Left ventricle myocardium superior (tissue), 1 donor: ENCODE measurements at regions not wholly inside any gene's neighbourhood (a gene's known extent, or its start where the extent isn't known, plus 50 kb on each side); places are given as distances from the start of the nearest gene placed in this dataset.
"Not testable (repeated sequence)": the region's sequence is repeated elsewhere in the genome, so short reads cannot be mapped to it uniquely, and the experiment has no call there.

Experiments
- ATAC-seq: fragments of 200-7000 bp; cut with Tn5 transposase; one replicate; pipeline ENCODE4 v1.9.1; 2020; ENCODE audit warnings: mild to moderate bottlenecking, moderate library complexity
- DNase-seq: peaks from one replicate; pipeline ENCODE4 v3.0.0-alpha.2; 2020
- intact Hi-C: fragments of 100-400 bp; cut with micrococcal nuclease; formaldehyde crosslinking; loops from one replicate; pipeline ENCODE4 v1.11.0; 2022
- donor health status: DM: no; HTN: yes; CAD: no; lungs with severe emphysema.

DNA sequence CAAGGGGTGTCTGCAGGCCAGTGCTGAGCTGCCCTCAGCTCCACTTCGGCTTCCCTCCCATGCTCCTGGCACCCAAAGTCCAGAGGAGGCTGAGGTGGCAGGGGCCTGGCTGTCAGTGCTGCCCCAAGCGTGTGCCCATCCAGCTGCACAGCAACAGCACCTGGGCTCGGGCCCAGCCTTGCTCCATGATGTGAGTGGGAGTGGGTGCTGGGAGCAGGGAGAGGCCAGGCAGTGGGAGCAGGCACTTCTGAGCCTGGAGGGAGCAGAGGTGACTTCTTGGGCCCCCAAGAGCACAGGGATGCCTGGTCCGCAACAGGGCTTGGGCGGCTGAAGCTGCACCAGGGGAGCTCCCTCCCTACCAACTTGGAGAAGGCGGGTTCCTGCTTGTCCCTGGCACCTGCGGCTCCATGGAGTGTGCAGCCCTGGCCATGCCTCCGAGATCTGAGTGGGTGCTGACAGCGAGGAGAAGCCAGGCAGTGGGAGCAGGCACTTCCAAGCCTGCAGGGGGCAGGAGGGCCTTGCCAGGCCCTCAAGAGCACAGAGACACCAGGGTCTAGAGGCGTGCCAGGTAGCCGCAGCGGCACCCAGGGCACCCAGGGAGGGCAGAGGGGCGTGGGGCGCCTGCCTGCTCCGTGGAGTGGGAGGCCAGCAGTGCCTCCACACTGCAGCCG lies 366.7 kb upstream of the SGO1 start:
- intact Hi-C loops, result no loop called here
- no peak for ATAC-seq

DNA sequence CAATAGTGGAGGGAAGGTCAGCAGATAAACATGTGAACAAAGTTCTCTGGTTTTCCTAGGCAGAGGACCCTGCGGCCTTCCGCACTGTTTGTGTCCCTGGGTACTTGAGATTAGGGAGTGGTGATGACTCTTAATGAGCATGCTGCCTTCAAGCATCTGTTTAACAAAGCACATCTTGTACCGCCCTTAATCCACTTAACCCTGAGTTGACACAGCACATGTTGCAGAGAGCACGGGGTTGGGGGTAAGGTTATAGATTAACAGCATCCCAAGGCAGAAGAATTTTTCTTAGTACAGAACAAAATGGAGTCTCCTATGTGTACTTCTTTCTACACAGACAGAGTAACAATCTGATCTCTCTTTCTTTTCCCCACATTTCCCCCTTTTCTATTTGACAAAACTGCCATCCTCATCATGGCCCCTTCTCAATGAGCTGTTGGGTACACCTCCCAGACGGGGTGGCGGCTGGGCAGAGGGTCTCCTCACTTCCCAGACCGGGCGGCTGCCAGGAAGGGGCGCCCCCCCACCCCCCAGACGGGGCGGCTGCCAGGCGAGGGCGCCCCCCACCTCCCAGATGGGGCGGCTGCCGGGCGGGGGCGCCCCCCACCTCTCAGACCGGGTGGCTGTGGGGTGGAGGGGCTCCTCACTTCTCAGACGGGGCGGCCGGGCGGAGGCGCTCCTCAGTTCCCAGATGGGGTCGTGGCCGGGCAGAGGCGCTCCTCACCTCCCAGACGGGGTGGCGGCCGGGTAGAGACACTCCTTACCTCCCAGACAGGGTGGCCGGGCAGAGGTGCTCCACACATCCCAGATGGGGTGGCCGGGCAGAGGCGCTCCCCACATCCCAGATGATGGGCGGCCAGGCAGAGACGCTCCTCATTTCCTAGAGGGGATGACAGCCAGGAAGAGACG lies 361.6 kb upstream of the SGO1 start:
- intact Hi-C loops, DNase-seq, ATAC-seq: not testable (repeated sequence)

More for the DNA sequence above, 366.7 kb upstream of the SGO1 start:
- DNase-seq, result no peak

- intact Hi-C loops, result no loop called here
- DNase-seq (no peak), ATAC-seq (no peak)
These were observed 360.6 kb upstream of the SGO1 start for GRCh38 chr3:20546636-20547035.

GRCh38 chr3:20543535-20544226 lies 357.7 kb upstream of the SGO1 start:
- ATAC-seq (no peak), DNase-seq (no peak)
- intact Hi-C loops, result no loop called here

GRCh38 chr3:20540066-20540465 lies 354.1 kb upstream of the SGO1 start:
- intact Hi-C loops, result no loop called here

DNA sequence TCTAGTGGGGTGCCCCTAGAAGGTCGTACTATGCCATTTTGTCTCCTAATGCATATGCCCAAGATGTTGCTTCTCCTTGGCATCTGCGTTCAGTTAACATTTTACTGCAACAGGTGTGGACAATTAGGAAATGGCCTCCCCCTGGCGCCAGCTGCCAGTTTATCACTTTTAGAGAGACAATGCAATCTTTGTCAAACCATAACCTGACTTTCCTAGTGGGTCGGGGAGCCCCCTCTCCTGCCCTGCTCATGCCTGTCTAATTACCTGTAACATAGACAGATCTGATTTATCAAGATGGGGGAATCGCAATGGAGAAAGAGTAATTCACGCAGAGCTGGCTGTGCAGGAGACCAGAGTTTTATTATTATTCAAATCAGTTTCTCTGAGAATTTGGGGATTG lies 353.7 kb upstream of the SGO1 start:
- intact Hi-C loops, result no loop called here
- DNase-seq, result no peak
- no peak for ATAC-seq

More at GRCh38 chr3:20540066-20540465, 354.1 kb upstream of the SGO1 start:
- DNase-seq (no peak), ATAC-seq (no peak)

GRCh38 chr3:20537234-20537633 lies 351.2 kb upstream of the SGO1 start:
- no peak for DNase-seq
- no peak for ATAC-seq
- intact Hi-C loops, result no loop called here

GRCh38 chr3:20529911-20530310 lies 343.9 kb upstream of the SGO1 start:
- intact Hi-C loops, result no loop called here
- no peak for ATAC-seq
- no peak for DNase-seq

DNA sequence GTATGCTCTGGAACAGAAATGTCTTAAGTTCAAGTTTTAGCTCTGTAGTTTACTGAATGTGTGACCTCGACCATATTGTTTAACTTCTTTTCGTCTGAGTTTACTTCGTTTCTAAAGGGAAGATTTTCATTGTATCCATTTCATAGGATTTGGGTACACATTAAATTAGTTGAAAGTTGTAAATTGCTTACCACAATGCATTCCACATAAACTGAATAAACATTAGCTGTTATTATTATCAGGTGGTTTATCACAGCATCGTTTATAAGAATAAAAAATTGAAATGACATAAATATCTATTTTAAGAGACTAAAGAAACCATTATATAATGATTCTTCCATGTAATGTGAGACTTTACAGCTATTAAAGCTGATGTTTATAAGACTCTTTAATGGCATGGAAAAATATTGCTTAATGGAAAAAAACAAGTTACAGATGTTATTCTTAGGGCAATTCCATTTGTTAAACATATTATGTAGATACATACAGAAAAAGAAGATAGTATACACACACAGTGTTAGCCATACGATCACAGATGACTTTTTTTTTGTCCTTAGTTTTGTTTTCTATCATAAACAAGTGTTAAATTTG lies 342.3 kb upstream of the SGO1 start:
- DNase-seq, result no peak
- no peak for ATAC-seq
- intact Hi-C loops, result no loop called here

DNA sequence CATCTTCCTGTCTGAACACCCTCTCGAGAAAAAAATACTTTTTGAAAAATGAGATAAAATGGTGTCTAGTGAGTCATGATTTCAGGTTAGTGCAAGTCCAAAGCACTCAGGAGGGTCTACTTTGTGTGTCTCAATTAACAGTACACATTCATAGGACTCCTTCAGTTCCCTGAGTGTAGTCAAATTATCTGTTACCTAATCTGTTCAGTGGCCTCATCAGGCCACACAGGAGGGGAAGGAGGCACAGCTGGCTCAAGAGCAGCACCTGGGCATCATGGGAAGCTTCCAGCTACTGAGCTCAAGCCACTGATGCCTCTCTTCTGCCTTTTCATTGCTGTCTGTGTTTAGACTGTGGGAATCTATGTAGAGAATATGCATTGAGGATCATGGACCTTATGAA lies 341.4 kb upstream of the SGO1 start:
- no peak for DNase-seq
- intact Hi-C loops, result no loop called here
- ATAC-seq, result no peak

DNA sequence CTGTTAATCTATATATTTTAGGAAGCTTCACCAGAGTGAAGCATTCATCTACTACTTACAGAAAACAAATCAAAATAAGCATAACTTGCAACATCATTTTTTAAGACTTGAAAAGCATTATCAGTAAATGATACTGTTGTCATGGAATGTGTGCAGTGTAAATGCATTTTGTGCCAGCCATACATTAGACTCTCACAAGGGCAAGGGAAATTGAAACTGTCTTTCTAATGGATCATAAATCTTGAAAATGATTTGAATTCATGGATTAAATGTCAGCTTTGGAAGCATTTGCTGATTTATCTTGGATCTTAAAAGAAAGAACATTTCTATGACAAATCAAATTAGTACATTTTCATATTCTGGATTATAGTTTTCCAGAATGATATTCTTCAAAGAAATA lies 338.3 kb upstream of the SGO1 start:
- ATAC-seq, result no peak
- intact Hi-C loops, result no loop called here
- DNase-seq, result no peak

DNA sequence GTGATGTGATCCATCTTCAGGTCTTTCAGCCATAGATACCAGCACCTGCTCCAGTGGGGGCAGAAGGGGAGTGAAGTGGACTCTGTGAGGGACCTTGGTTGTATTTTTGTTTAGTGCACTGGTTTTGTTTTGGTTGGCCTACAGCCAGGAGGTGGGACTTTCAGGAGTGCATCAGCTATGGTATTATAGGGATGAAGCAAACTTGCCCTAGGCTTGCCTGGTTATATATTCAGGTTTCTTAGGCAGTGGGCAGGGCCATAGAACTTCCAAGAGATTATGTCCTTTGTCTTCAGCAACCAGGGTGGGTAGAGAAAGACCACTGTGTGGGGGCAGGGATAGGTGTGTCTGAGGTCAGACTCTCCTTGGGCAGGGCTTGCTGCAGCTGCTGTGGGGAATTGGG lies 337.3 kb upstream of the SGO1 start:
- DNase-seq (no peak), ATAC-seq (no peak)
- intact Hi-C loops, result no loop called here

DNA sequence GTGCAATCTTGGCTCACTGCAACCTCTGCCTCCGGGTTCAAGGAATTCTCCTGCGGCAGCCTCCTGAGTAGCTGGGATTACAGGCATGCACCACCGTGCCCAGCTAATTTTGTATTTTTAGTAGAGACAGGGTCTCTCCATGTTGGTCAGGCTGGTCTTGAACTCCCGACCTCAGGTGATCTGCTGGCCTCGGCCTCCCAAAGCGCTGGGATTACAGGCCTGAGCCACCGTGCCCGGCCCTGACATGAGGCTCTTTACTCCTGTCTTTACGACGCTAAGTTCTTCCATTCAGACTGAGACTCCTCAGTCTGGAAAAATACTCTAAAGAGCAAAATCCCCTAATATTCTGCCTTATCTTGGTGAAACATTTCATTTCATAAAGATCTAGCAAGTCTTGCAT lies 331.3 kb upstream of the SGO1 start:
- not testable (repeated sequence) for DNase-seq, ATAC-seq
- intact Hi-C loops, result loop anchor here (5.0 to 10.0 kb wide), 2 partner anchors 415 to 1377 kb away; no protein-coding TSS in a partner anchor

GRCh38 chr3:20516311-20516710 lies 330.3 kb upstream of the SGO1 start:
- ATAC-seq (no peak), DNase-seq (no peak)
- intact Hi-C loops, result loop anchor here (5.0 to 10.0 kb wide), 2 partner anchors 416 to 1378 kb away; no protein-coding TSS in a partner anchor

DNA sequence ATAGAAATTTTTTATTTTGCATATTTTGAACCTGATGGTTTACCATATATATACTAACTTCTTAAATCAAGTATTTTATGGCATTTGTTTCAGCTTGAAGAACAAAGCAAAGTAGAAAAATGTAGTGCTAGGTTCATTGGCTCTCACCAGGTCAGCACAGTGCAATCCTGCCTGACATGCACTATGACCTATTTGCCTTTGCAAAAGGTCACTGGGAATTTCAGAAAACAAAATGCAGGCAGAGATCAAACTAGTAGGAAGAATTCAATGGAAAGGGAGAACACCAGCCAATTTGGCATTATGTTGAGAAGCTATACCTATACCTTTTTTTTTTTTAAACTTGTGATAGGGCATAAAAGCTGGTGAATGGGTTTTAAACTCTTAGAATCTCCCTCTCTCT lies 329.8 kb upstream of the SGO1 start:
- DNase-seq (no peak), ATAC-seq (no peak)
- intact Hi-C loops, result loop anchor here (5.0 to 10.0 kb wide), 2 partner anchors 416 to 1379 kb away; no protein-coding TSS in a partner anchor

DNA sequence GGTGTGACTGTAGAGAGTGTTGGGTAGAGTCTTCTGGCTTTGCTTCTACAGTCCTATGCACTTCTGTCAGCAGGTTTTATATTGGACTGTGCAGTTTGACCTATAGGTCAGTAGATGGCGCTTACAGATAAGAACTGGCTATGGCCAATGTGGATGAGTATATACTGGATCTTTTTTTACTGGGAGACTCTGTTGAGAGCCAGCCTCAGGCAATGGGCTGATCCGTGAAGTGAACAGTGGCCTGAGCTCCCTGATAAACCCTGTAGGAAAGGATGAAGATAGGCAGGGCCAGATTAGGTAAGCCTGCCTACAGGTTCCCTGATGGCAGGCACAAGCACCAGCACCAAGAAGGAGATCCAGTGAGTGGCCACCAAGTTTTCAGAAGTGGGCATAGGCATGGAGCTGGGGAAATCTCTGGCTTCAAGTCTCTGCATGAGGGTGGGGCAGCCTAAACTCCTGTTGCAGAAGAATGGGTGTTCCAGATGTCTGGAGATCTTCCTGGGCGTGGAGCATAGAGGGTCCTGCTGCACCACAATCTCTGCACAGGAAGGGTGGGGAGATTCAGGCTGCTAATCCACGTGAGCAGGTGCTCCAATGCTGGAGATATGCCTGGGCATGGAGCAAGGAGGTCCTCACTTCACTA lies 326.0 kb upstream of the SGO1 start:
- no peak for DNase-seq
- intact Hi-C loops, result loop anchor here (2.0 to 10.0 kb wide), 2 partner anchors 229 to 1383 kb away; no protein-coding TSS in a partner anchor
- peak; percentile 86 for ATAC-seq

DNA sequence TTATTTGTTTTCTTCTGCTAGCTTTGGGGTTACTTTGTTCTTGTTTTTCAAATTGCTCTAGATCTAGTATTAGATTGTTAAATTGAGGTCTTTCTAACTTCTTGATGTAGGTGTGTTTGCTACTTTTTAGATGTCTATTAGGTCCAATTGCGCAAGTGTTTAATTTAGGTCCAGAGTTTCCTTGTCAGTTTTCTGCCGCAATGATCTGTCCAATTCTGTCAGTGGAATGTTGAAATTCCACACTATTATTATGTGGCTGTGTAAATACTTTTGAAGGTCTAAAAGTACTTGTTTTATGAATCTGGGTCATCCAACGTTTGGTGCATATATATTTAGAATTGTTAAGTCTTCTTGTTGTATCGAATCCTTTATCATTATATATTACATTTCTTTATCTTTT lies 324.4 kb upstream of the SGO1 start:
- intact Hi-C loops, result loop anchor here (10.0 kb wide), 1 partner anchor 1384 kb away; no protein-coding TSS in a partner anchor
- no peak for ATAC-seq

DNA sequence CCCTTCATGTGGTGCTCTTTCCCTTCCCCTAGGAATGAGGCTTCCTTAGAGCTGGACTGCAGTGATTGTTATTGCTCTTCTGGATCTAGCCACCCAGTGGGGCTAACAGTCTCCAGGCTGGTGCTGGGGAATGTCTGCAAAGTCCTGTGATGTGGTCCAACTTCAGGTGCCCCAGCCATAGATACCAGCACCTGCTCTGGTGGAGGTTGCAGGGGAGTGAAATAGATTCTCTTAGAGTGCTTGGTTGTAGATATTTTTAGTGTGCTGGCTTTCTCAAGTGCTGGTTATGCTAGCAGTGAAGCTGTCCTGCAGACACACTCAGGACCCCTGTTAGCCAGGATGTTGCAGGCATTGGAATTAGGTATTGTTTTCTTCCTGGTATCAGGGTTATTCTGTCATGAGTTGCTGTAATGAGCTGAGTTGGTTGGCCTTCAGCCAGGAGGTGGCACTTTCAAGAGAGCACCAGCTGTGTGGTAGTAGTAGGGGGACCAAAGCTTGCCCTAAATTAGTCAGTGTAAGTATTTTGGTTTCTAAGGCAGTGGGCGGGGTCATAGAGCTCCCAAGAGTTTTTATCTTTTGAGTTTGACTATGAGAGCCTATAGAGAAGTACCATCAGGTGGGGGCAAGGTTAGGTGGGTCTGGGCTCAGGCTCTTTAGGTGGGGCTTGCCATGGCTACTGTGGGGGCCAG lies 317.5 kb upstream of the SGO1 start:
- ATAC-seq (no peak), DNase-seq (no peak)
- intact Hi-C loops, result no loop called here

More for the DNA sequence above, 324.4 kb upstream of the SGO1 start:
- no peak for DNase-seq
